GM12878 (cell line): ENCODE measurements at regions not wholly inside any gene's neighbourhood (a gene's known extent, or its start where the extent isn't known, plus 50 kb on each side); places are given as distances from the start of the nearest gene placed in this dataset.

Source experiments
- BHLHE40 ChIP-seq, 2 experiments: fragments of 450-650 bp in 1 of 2; IDR thresholded peaks; 2 replicates each; pipeline ENCODE4 v1.6.1; 2011 to 2017; ENCODE audit warnings: low read depth in 2 of 2, borderline replicate concordance in 1 of 2, improper control_type of control experiment in 1 of 2, low read length in 1 of 2, mild to moderate bottlenecking in 1 of 2
- EP300 ChIP-seq, 2 experiments: fragments of 150-350 bp in 1 of 2; IDR thresholded peaks; 2 replicates each; pipeline ENCODE4 v1.6.1; 2011 to 2012; ENCODE audit warnings: low read depth in 2 of 2, low read length in 2 of 2, borderline replicate concordance in 1 of 2, improper control_type of control experiment in 1 of 2, inconsistent platforms in 1 of 2; ENCODE audit not compliant: control insufficient read depth in 1 of 2
- EZH2 ChIP-seq: IDR thresholded peaks from 2 replicates; pipeline ENCODE4 v1.6.1; 2012; ENCODE audit warnings: low read depth, mild to moderate bottlenecking, control low read depth, inconsistent platforms, low read length, borderline replicate concordance; ENCODE audit not compliant: control insufficient read depth
- NFYB ChIP-seq: IDR thresholded peaks from 2 replicates; pipeline ENCODE4 v1.6.1; 2011; ENCODE audit warnings: low read depth, mild to moderate bottlenecking, low read length, improper control_type of control experiment, moderate library complexity; ENCODE audit not compliant: insufficient read depth
- POLR2A ChIP-seq: IDR thresholded peaks from 2 replicates; pipeline ENCODE4 v1.6.1; 2011; ENCODE audit warnings: low read depth, mild to moderate bottlenecking, low read length
- RFX5 ChIP-seq: IDR thresholded peaks from 2 replicates; pipeline ENCODE4 v1.6.1; 2011; ENCODE audit warnings: low read depth, low read length, improper control_type of control experiment
- TF ChIP-seq, protein P1 (sequence below), 3 experiments: IDR thresholded peaks in 2 of 3; conservative IDR thresholded peaks in 1 of 3; 2 replicates each; pipeline ENCODE4 v1.5.1; 2011; ENCODE audit warnings: low read depth in 3 of 3, low read length in 3 of 3, mild to moderate bottlenecking in 3 of 3, control low read depth in 2 of 3, moderate library complexity in 2 of 3, inconsistent platforms in 1 of 3, mixed read lengths in 1 of 3; ENCODE audit not compliant: control insufficient read depth in 2 of 3, insufficient read depth in 1 of 3; ENCODE audit errors: extremely low read depth in 1 of 3
- TF ChIP-seq, protein P2 (sequence below): IDR thresholded peaks from 2 replicates; pipeline ENCODE4 v1.6.1; 2011; ENCODE audit warnings: borderline replicate concordance, low read depth, mild to moderate bottlenecking, moderate library complexity, low read length; ENCODE audit not compliant: insufficient read depth, poor library complexity, severe bottlenecking
- TF ChIP-seq, protein P3 (sequence below): IDR thresholded peaks from 2 replicates; pipeline ENCODE4 v1.6.1; 2012; ENCODE audit warnings: low read depth, low read length, improper control_type of control experiment
- TF ChIP-seq, protein P4 (sequence below): IDR thresholded peaks from 2 replicates; pipeline ENCODE4 v1.6.1; 2011; ENCODE audit warnings: low read depth, low read length, improper control_type of control experiment, borderline replicate concordance
- TF ChIP-seq, protein P5 (sequence below): IDR thresholded peaks from 2 replicates; pipeline ENCODE4 v1.6.1; 2011; ENCODE audit warnings: borderline replicate concordance, low read depth, mild to moderate bottlenecking, moderate library complexity, mixed read lengths, low read length; ENCODE audit not compliant: insufficient read depth; ENCODE audit errors: extremely low read length

DNA sequence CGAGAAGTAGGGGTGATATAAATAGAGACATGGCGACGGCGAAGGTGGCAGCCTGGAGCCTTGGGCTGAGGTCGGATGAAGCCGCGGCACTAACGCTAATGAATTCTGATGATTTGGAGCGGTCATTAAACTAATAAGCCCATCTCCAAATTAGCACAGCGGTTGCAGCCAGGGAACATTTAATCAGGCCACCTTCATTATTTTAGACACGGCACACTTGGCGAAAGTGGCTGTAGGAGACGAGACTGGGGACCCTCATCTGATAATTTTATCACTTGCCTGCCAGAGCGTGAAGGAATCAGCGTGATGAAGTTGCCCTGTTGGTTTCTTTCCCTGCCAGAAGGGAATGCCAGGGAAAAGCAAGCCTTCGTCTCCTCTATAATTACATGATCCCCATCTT, 664.3 kb upstream of the TBX3 start:
- TF ChIP-seq EP300 (IDR thresholded peaks at IDR 0.05; ENCODE audit: borderline replicate concordance in 1 of 2, control insufficient read depth in 1 of 2, low read depth in 2 of 2, low read length in 2 of 2) (no peak), EZH2 (no peak), BHLHE40 (IDR thresholded peaks at IDR 0.05; ENCODE audit: borderline replicate concordance in 1 of 2, low read depth in 2 of 2, low read length in 1 of 2) (no peak), NFYB (no peak), POLR2A (no peak), RFX5 (no peak)
- TF ChIP-seq, protein P1, sequence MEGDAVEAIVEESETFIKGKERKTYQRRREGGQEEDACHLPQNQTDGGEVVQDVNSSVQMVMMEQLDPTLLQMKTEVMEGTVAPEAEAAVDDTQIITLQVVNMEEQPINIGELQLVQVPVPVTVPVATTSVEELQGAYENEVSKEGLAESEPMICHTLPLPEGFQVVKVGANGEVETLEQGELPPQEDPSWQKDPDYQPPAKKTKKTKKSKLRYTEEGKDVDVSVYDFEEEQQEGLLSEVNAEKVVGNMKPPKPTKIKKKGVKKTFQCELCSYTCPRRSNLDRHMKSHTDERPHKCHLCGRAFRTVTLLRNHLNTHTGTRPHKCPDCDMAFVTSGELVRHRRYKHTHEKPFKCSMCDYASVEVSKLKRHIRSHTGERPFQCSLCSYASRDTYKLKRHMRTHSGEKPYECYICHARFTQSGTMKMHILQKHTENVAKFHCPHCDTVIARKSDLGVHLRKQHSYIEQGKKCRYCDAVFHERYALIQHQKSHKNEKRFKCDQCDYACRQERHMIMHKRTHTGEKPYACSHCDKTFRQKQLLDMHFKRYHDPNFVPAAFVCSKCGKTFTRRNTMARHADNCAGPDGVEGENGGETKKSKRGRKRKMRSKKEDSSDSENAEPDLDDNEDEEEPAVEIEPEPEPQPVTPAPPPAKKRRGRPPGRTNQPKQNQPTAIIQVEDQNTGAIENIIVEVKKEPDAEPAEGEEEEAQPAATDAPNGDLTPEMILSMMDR (IDR thresholded peaks at IDR 0.05 in 2 of 3, conservative IDR thresholded peaks at IDR 0.05 in 1 of 3; ENCODE audit: control insufficient read depth in 2 of 3, extremely low read depth in 1 of 3, insufficient read depth in 1 of 3, low read depth in 3 of 3, low read length in 3 of 3), result no peak
- TF ChIP-seq, protein P2, sequence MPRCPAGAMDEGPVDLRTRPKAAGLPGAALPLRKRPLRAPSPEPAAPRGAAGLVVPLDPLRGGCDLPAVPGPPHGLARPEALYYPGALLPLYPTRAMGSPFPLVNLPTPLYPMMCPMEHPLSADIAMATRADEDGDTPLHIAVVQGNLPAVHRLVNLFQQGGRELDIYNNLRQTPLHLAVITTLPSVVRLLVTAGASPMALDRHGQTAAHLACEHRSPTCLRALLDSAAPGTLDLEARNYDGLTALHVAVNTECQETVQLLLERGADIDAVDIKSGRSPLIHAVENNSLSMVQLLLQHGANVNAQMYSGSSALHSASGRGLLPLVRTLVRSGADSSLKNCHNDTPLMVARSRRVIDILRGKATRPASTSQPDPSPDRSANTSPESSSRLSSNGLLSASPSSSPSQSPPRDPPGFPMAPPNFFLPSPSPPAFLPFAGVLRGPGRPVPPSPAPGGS, result no peak
- TF ChIP-seq, protein P3, sequence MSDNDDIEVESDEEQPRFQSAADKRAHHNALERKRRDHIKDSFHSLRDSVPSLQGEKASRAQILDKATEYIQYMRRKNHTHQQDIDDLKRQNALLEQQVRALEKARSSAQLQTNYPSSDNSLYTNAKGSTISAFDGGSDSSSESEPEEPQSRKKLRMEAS, result no peak
- TF ChIP-seq, protein P4, sequence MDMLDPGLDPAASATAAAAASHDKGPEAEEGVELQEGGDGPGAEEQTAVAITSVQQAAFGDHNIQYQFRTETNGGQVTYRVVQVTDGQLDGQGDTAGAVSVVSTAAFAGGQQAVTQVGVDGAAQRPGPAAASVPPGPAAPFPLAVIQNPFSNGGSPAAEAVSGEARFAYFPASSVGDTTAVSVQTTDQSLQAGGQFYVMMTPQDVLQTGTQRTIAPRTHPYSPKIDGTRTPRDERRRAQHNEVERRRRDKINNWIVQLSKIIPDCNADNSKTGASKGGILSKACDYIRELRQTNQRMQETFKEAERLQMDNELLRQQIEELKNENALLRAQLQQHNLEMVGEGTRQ, result no peak
- TF ChIP-seq, protein P5, sequence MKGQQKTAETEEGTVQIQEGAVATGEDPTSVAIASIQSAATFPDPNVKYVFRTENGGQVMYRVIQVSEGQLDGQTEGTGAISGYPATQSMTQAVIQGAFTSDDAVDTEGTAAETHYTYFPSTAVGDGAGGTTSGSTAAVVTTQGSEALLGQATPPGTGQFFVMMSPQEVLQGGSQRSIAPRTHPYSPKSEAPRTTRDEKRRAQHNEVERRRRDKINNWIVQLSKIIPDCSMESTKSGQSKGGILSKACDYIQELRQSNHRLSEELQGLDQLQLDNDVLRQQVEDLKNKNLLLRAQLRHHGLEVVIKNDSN, result no peak
